H9 (cell line): ENCODE measurements at regions not wholly inside any gene's neighbourhood (a gene's known extent, or its start where the extent isn't known, plus 50 kb on each side); places are given as distances from the start of the nearest gene placed in this dataset.
A peak's percentile ranks its signal among the peaks of the same experiment; 100 is the strongest.
"Not testable (repeated sequence)": the region's sequence is repeated elsewhere in the genome, so short reads cannot be mapped to it uniquely, and the experiment has no call there.

Source experiments
- DNase-seq: peaks from one replicate; pipeline ENCODE4 v3.0.0-alpha.2; 2017
- H2AFZ ChIP-seq: one replicate; pipeline ENCODE4 v1.6.1; 2013; ENCODE audit warnings: mild to moderate bottlenecking, low read length, control low read depth, moderate library complexity
- H2AK5ac ChIP-seq: 2 replicates; pipeline ENCODE4 v1.6.1; 2013; ENCODE audit warnings: low read length, control low read depth, mixed read lengths; ENCODE audit not compliant: insufficient read length
- H2BK120ac ChIP-seq: one replicate; pipeline ENCODE4 v1.6.1; 2013; ENCODE audit warnings: low read depth, mild to moderate bottlenecking, low read length, control low read depth, inconsistent platforms; ENCODE audit not compliant: poor library complexity, severe bottlenecking
- H2BK12ac ChIP-seq: 2 replicates; pipeline ENCODE4 v1.6.1; 2013; ENCODE audit warnings: low read length, control low read depth, mixed read lengths, low read depth; ENCODE audit not compliant: insufficient read length
- H2BK15ac ChIP-seq: 2 replicates; pipeline ENCODE4 v1.6.1; 2013; ENCODE audit warnings: low read depth, low read length, control low read depth
- H2BK20ac ChIP-seq: one replicate; pipeline ENCODE4 v1.6.1; 2013; ENCODE audit warnings: low read depth, mild to moderate bottlenecking, low read length, control low read depth, inconsistent platforms; ENCODE audit not compliant: poor library complexity, severe bottlenecking
- H2BK5ac ChIP-seq: 2 replicates; pipeline ENCODE4 v1.6.1; 2013; ENCODE audit warnings: low read length, control low read depth, mixed read lengths; ENCODE audit not compliant: insufficient read length
- H3K14ac ChIP-seq: 2 replicates; pipeline ENCODE4 v1.6.1; 2013; ENCODE audit warnings: low read length, control low read depth; ENCODE audit not compliant: insufficient read depth
- H3K18ac ChIP-seq: 2 replicates; pipeline ENCODE4 v1.6.1; 2013; ENCODE audit warnings: low read depth, mild to moderate bottlenecking, mixed read lengths, low read length, control low read depth; ENCODE audit not compliant: insufficient read length
- H3K23ac ChIP-seq: 2 replicates; pipeline ENCODE4 v1.6.1; 2013; ENCODE audit warnings: low read length, control low read depth, mixed read lengths, low read depth; ENCODE audit not compliant: insufficient read length
- H3K23me2 ChIP-seq: 2 replicates; pipeline ENCODE4 v1.6.1; 2013; ENCODE audit warnings: low read depth, mild to moderate bottlenecking, mixed read lengths, low read length, control low read depth; ENCODE audit not compliant: insufficient read length, poor library complexity, severe bottlenecking
- H3K27ac ChIP-seq: 2 replicates; pipeline ENCODE4 v1.5.1; 2013; ENCODE audit warnings: low read length, control low read depth, mixed read lengths, low read depth; ENCODE audit not compliant: insufficient read length
- H3K27me3 ChIP-seq: 2 replicates; pipeline ENCODE4 v1.6.1; 2013; ENCODE audit warnings: low read length, control low read depth, inconsistent platforms; ENCODE audit not compliant: insufficient read depth
- H3K4ac ChIP-seq: 2 replicates; pipeline ENCODE4 v1.6.1; 2013; ENCODE audit warnings: low read depth, mild to moderate bottlenecking, control low read depth, inconsistent platforms, low read length, moderate library complexity
- H3K4me1 ChIP-seq: 2 replicates; pipeline ENCODE4 v1.6.1; 2013; ENCODE audit warnings: low read length, control low read depth, inconsistent platforms; ENCODE audit not compliant: insufficient read depth
- H3K4me2 ChIP-seq: 2 replicates; pipeline ENCODE4 v1.6.1; 2013; ENCODE audit warnings: low read length, control low read depth, mixed read lengths; ENCODE audit not compliant: insufficient read length, insufficient read depth
- H3K56ac ChIP-seq: 2 replicates; pipeline ENCODE4 v1.6.1; 2013; ENCODE audit warnings: low read depth, mild to moderate bottlenecking, mixed read lengths, low read length, control low read depth; ENCODE audit not compliant: insufficient read length
- H3K79me1 ChIP-seq: 2 replicates; pipeline ENCODE4 v1.6.1; 2013; ENCODE audit warnings: low read depth, mild to moderate bottlenecking, moderate library complexity, low read length, control low read depth, inconsistent platforms; ENCODE audit not compliant: insufficient read depth, poor library complexity, severe bottlenecking
- H3K79me2 ChIP-seq: 2 replicates; pipeline ENCODE4 v1.6.1; 2013; ENCODE audit warnings: low read length, control low read depth, inconsistent platforms; ENCODE audit not compliant: insufficient read depth
- H3K9ac ChIP-seq: 2 replicates; pipeline ENCODE4 v1.6.1; 2013; ENCODE audit warnings: low read length, control low read depth, mixed read lengths; ENCODE audit not compliant: insufficient read length; ENCODE audit errors: extremely low read depth
- H3K9me3 ChIP-seq: one replicate; pipeline ENCODE4 v1.6.1; 2013; ENCODE audit warnings: low read depth, low read length, inconsistent platforms; ENCODE audit not compliant: control insufficient read depth
- H3T11ph ChIP-seq: one replicate; pipeline ENCODE4 v1.6.1; 2013; ENCODE audit warnings: mild to moderate bottlenecking, low read length, control low read depth, inconsistent platforms
- H4K20me1 ChIP-seq: one replicate; pipeline ENCODE4 v1.6.1; 2013; ENCODE audit not compliant: control insufficient read depth, insufficient read length, insufficient read depth
- H4K5ac ChIP-seq: 2 replicates; pipeline ENCODE4 v1.6.1; 2013; ENCODE audit warnings: low read depth, mild to moderate bottlenecking, mixed read lengths, low read length, control low read depth; ENCODE audit not compliant: insufficient read length
- H4K8ac ChIP-seq: replicated peaks from 2 replicates; pipeline ENCODE4 v1.6.1; 2013; ENCODE audit warnings: low read length, control low read depth, mixed read lengths, low read depth; ENCODE audit not compliant: insufficient read length
- H4K91ac ChIP-seq: 2 replicates; pipeline ENCODE4 v1.6.1; 2013; ENCODE audit warnings: low read depth, mild to moderate bottlenecking, moderate library complexity, mixed read lengths, low read length, control low read depth; ENCODE audit not compliant: insufficient read length
- H3K27ac Mint-ChIP-seq, 3 experiments: 2 replicates in 2 of 3; 3 replicates in 1 of 3; pipeline ENCODE4 v1.8.0; 2020 to 2021; ENCODE audit warnings: mixed read lengths in 3 of 3, mild to moderate bottlenecking in 1 of 3, moderate library complexity in 1 of 3
- H3K27me3 Mint-ChIP-seq: 2 replicates; pipeline ENCODE4 v1.8.0; 2021; ENCODE audit warnings: low read depth, mild to moderate bottlenecking, moderate library complexity, mixed read lengths
- H3K36me3 Mint-ChIP-seq, 3 experiments: 2 replicates in 2 of 3; 3 replicates in 1 of 3; pipeline ENCODE4 v1.8.0; 2020 to 2021; ENCODE audit warnings: low read depth in 3 of 3, mixed read lengths in 3 of 3; ENCODE audit not compliant: insufficient read depth in 1 of 3
- H3K4me1 Mint-ChIP-seq, 2 experiments: 2 replicates each; pipeline ENCODE4 v1.8.0; 2020; ENCODE audit warnings: mixed read lengths in 2 of 2
- H3K4me3 Mint-ChIP-seq, 2 experiments: 2 replicates in 1 of 2; 3 replicates in 1 of 2; pipeline ENCODE4 v1.8.0; 2020 to 2021; ENCODE audit warnings: mild to moderate bottlenecking in 2 of 2, mixed read lengths in 2 of 2, moderate library complexity in 1 of 2
- H3K9me3 Mint-ChIP-seq, 2 experiments: 2 replicates in 1 of 2; 3 replicates in 1 of 2; pipeline ENCODE4 v1.8.0; 2020; ENCODE audit warnings: mild to moderate bottlenecking in 2 of 2, mixed read lengths in 2 of 2, moderate library complexity in 1 of 2
- CTCF ChIP-seq: fragments of 200-600 bp; sonication (generic); conservative IDR thresholded peaks from 3 replicates; pipeline ENCODE4 v1.8.0; 2021; ENCODE audit warnings: antibody characterized with exemption, mild to moderate bottlenecking
- WGBS: extraction: QIAGEN DNeasy Blood & Tissue Kit; methylation state at CpG from one replicate; pipeline ENCODE4 v1.1.7; 2013; ENCODE audit warnings: missing lambda C conversion rate, low lambda C conversion rate, mixed read lengths; ENCODE audit not compliant: insufficient read length; ENCODE audit errors: extremely low coverage; 5-methylcytosine and 5-hydroxymethylcytosine counted together

GRCh38 chr5:34467436-34467835 lies 188.7 kb upstream of the RAI14 start:
- Histone ChIP-seq H3T11ph (no peak overlapping the region), H2AFZ (no peak overlapping the region), H3K27ac (no peak overlapping the region), H3K23ac (no peak overlapping the region), H3K4me1 (no peaks in the 10 kb centered on the region), H3K56ac (no peak overlapping the region), H2AK5ac (no peak overlapping the region), H3K9me3 (no peaks in the 10 kb centered on the region), H3K27me3 (no peaks in the 10 kb centered on the region), H2BK15ac (no peak overlapping the region), H3K4me2 (no peak overlapping the region), H4K8ac (no peak overlapping the region), H3K4ac (no peak overlapping the region), H3K79me1 (no peaks in the 10 kb centered on the region), H4K20me1 (no peaks in the 10 kb centered on the region), H3K79me2 (no peaks in the 10 kb centered on the region), H4K5ac (no peak overlapping the region), H2BK12ac (no peak overlapping the region), H3K14ac (no peak overlapping the region), H2BK5ac (no peak overlapping the region), H4K91ac (no peak overlapping the region), H2BK20ac (no peak overlapping the region), H3K9ac (no peak overlapping the region), H2BK120ac (no peak overlapping the region), H3K23me2 (no peaks in the 10 kb centered on the region), H3K18ac (no peak overlapping the region)
- Mint-ChIP-seq H3K36me3 (peaks cover 0 to 7% (median 4%) of the 10 kb centered on the region in 3 experiments; a peak in 4 of 7 replicates), H3K27me3 (0 out of 2 replicates have a peak, but pooled peaks cover 2% of the 10 kb centered on the region), H3K9me3 (peaks cover 12 to 13% of the 10 kb centered on the region in 2 experiments; a peak in 4 of 5 replicates), H3K27ac (no peak overlapping the region), H3K4me3 (no peak overlapping the region), H3K4me1 (peaks cover 0 to 4% of the 10 kb centered on the region in 2 experiments; a peak in 1 of 4 replicates)
- no CpG with 5 or more reads among the region's 8 CpGs for WGBS
- DNase-seq = no peak
- TF ChIP-seq CTCF = no peak

GRCh38 chr5:34467984-34468383 lies 188.1 kb upstream of the RAI14 start:
- H2AFZ ChIP-seq, H3K56ac ChIP-seq, H3K79me1 ChIP-seq, H3K4ac ChIP-seq, DNase-seq, H3K18ac ChIP-seq, H3K9ac ChIP-seq, H3K36me3 Mint-ChIP-seq, H3K27me3 ChIP-seq, H2BK20ac ChIP-seq, H3K14ac ChIP-seq, H3K79me2 ChIP-seq, H2BK120ac ChIP-seq, H2BK15ac ChIP-seq, H3K4me1 ChIP-seq, H4K8ac ChIP-seq, H3K9me3 ChIP-seq, H2BK5ac ChIP-seq, H4K91ac ChIP-seq, H3K4me3 Mint-ChIP-seq, H3K23ac ChIP-seq, H3T11ph ChIP-seq, H3K27ac ChIP-seq, H2BK12ac ChIP-seq, H3K27me3 Mint-ChIP-seq, H3K23me2 ChIP-seq, H4K20me1 ChIP-seq, H2AK5ac ChIP-seq, H3K4me1 Mint-ChIP-seq, H3K4me2 ChIP-seq, H4K5ac ChIP-seq: not testable (repeated sequence)
- Mint-ChIP-seq H3K9me3 (peaks cover 9 to 13% of the 10 kb centered on the region in 2 experiments; a peak in 4 of 5 replicates), H3K27ac (peak overlapping the region in 1 of 3 experiments; percentile 48; a peak in 1 of 7 replicates)
- no CpG with 5 or more reads among the region's 3 CpGs for WGBS
